GM21447 (cell line): ENCODE measurements at regions not wholly inside any gene's neighbourhood (a gene's known extent, or its start where the extent isn't known, plus 50 kb on each side); places are given as distances from the start of the nearest gene placed in this dataset.
"Not testable (repeated sequence)": the region's sequence is repeated elsewhere in the genome, so short reads cannot be mapped to it uniquely, and the experiment has no call there.

Experiments
- ATAC-seq: cut with Tn5 transposase; IDR thresholded peaks from one replicate; pipeline ENCODE4 v1.9.1; 2021; ENCODE audit not compliant: unreplicated experiment

DNA sequence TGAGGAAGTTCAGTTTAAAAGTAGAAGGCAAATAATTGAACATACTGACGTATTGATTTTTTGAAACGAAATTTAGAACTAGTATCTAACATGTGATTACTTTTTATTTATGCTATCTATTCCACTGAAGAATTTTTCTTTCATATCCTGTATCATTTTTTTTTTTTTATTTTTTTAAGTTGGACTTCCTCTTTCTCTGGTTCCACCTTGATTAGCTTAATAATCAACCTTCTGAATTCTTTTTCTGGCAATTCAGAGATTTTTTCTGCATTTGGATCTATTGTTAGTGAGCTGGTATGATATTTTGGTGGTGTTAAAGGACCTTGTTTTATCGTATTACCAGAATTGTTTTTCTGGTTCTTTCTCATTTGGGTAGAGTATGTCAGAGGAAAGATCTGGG is 411.2 kb downstream of the SOX11 start:
- ATAC-seq: no peak

DNA sequence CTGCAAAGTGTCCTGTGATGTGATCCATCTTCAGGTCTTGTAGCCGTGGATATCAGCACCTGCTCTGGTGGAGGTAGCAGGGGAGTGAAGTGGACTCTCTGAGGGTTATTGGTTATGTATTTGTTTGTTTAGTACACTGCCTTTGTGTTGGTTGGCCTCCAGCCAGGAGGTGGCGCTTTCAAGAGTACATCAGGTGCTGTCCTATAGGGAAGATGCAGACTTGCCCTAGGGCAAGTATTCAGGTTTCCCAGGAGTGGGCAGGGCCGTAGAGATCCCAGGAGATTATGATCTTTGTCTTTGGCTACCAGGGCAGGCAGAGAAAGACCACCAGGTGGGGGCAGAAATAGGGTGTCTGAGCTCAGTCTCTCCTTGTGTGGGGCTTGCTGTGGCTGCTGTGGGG is 411.8 kb downstream of the SOX11 start:
- no peak for ATAC-seq

DNA sequence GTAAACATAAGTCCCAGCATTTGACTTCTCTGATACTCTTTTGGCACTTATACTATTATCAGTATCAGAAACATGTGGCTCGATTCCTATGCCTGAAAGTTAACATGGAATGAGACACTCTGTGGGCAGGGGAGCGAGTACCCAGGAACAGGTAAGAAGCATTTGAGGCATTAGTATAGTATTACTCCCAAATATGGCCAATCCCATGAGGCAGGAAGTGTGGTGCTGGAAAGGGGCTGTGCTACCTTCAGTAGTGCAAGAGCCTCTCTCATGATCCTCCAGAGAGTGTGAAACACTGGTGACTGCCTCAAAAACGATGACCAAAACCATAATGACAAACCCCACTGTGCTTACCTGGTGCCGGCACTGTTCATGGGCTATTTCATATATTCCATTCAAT is 415.1 kb downstream of the SOX11 start:
- ATAC-seq: no peak

DNA sequence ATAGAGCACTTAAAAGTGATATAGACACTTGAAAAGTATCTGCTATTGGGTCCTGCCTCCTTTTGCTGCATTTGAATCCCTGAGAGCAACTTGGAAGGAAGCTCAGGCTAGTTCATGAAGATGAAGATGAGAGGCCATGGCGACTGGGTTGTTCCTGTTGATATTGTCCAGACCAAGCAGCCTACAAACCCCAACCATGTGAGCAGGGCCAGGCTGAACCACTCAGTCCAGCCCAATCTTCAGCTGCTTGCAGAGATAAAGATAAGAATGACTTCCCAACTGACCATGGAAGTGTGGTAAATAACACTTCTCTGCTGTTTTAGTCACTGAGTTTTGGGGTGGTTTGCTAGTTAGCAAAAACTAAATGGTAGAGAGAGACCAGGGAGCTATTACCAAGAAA is 417.6 kb downstream of the SOX11 start:
- ATAC-seq: no peak

DNA sequence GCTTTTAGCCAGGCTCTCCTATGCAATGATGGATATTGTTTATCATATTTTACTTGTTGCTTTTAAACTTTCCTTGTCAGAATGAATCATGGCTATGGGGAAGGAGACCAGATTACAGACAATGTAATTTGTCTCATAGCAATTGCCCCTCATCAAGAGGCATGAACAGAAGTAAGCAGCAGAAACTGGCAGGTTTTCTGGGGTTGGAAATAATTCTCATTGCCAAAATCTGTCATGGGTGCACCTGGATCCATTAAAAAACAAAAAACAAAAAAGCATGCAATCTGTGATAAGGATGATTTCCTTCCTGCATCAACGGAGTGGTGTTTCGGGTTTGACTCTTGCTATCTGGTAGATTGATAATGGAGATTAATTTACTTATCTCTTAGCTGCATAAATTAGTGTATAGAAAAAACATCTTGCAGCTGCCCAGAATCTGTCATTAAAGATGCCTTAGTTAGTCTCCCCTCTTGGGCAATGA is 419.6 kb downstream of the SOX11 start:
- no peak for ATAC-seq

DNA sequence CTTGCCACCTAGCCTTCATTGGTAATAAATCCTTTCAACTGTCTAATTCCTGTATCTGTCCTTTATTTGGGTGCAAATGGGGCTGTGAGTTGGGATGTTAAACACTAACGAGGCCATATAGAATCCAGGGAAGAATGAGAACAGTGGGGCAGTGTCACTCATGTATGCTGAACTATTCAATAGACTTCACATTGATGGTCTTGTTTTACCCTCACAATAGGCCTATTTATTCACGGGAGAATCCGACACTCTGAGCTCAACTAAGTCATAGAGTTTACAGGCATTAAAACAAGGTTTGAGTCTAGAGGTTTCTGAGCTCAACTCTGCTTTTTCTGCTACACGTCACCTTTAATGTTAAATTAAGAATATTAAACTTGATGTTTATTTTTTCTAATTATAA is 421.6 kb downstream of the SOX11 start:
- no peak for ATAC-seq

DNA sequence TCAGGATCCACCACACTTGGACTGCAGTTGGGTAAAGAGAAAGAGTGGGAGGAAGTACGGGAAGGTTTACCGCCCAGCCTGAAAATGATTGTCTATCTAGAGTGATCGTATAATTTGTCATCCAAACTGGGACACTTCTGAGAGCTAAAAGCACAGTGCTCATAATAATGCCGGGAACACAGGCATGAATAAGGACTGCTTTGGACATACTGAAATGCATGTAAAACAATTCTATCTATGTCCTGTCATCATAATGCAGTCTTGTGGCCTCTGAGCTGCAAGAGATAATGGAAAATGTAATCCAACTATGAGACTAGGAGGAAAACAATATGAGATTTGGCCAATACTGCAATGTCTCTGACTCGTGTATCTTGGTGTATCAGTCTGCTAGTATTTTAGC is 435.5 kb downstream of the SOX11 start:
- no peak for ATAC-seq

DNA sequence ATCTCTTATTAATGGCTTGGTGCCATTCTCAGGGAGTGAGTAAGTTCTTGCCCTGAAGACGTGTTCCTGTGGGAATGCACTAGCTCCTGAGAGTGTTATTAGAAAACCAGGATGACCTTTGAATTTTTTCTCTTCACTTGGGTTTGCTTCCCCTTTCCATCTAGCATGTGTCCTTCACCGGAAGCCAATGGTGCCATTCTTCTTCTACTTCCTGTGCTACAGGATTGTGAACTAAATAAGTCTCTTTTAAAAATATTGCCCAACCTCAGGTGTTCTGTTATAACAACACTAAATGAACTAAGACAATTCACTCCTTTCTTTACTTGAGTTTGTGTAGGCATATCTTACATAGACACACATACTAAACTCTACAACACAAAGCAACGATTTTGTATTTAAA is 447.0 kb downstream of the SOX11 start:
- no peak for ATAC-seq

DNA sequence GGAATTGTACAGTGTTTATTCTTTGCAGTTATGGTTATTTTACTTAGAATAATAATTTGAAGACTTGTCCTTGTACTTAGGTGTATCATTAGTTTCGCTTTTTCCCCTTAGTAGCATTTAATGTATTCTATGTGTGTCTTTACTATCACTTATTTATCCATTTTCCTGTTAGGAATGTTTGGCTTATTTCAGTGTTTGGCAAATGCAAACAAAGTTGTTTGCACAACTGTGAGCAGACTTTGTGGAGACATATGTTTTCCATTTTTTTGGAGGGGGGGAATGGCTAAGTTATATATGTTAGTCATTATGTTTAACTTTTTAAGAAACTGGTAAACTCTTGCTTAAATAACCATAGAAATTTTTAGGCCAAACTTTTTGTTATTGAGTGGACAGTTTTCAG is 447.7 kb downstream of the SOX11 start:
- no peak for ATAC-seq

DNA sequence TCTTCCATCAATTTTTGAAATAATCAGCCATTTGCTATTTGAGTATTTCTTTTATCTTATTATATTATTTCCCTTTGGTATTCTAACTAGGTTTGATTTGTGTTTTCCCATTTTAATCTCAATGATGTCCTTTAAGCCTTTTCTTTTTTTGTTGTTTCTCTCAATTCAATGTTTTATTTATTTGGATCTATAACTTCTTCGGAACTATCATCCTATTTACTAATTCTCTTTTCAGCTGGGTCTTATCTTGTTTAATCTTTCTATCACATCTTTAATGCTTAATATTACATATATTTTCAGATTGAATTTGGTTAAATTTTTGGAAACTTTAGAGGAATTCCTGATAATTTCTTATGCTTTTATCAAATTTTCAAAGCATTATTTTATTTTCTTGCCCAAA is 448.3 kb downstream of the SOX11 start:
- no peak for ATAC-seq

DNA sequence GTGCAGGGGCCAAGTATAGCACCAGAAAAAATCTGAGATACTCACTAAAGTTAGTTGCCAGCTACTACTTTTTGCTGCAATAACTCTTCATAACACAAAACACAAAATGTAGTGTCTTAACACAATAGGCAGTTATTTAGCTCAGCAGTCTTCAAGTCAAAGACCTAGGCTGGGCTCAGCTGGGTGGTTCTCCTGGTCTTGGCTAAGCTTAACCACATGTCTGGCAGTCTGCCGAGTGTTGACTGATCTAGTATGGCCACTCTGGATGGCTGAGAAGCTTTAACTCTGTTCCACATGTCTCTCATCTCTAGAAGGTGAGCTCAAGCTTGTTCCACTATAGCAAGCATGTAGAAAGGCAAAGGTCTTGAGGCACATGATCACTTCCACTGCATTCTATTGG is 451.6 kb downstream of the SOX11 start:
- no peak for ATAC-seq

DNA sequence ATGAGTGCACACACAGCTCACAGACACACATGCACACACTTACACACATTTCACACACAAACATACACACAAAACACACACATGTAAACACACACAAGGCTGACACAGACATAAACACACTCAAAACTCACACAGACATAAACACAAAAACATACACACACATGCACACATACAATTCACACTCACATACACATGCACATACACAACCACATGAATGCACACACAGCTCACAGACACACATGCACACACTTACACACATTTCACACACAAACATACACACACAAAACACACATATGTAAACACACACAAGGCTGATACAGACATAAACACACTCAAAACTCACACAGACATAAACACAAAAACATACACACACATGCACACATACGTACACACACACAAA is 455.0 kb downstream of the SOX11 start:
- ATAC-seq: not testable (repeated sequence)

DNA sequence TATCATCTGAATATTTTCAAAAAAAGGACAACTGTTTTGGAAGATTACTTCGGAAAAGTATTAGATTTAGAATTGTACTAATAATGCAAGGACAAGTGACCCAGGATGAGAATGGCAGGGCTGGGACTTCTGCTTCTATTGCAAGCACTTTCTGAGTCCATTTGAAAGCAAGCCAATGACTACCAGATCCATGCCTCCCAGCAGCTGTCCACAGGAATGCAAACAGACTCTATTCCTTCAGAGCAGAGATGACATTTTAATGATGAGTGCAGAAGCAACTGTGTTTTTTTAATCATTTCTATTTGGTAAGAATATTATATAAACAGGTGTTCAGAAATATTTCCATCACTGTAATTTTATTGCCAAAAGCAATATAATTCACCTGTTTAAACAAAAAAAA is 456.7 kb downstream of the SOX11 start:
- ATAC-seq: no peak

DNA sequence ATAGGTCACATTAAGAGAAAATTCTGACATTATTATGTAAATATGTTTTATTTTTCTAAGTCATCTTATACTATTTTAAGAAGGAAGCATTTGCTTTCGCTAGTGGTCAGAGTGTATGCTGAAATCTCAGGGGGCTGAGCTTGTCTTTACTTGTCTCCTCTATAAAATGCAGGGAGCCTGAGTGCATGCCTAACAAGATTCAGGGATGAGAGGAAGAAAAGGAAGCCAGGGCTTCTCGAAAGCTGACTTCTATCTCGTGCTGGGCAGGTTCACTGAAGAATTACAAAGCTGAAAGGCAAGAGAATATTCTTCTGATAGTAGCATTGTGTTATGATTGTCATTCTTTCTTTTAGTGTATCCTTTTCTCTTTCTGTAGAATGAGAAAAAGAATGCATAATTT is 467.4 kb downstream of the SOX11 start:
- ATAC-seq: no peak

DNA sequence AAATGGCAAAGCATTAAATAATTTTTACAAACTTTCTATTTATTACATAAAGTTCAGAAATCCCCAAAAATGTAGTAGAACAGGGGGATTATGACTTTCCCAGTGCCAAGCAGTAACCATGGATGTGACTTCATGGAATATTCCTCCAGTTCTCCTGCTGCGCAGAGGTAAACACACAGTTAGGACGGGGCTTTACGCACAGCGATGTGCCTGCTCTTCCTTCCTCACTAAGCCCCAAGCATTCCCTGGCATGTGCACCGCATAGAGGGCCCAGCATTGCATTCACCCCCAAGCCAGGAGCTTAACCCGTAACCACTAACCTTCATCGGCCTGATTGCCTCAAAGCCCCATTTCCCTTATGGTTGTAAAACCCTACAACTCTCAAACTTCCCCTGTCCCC is 471.7 kb downstream of the SOX11 start:
- no peak for ATAC-seq

DNA sequence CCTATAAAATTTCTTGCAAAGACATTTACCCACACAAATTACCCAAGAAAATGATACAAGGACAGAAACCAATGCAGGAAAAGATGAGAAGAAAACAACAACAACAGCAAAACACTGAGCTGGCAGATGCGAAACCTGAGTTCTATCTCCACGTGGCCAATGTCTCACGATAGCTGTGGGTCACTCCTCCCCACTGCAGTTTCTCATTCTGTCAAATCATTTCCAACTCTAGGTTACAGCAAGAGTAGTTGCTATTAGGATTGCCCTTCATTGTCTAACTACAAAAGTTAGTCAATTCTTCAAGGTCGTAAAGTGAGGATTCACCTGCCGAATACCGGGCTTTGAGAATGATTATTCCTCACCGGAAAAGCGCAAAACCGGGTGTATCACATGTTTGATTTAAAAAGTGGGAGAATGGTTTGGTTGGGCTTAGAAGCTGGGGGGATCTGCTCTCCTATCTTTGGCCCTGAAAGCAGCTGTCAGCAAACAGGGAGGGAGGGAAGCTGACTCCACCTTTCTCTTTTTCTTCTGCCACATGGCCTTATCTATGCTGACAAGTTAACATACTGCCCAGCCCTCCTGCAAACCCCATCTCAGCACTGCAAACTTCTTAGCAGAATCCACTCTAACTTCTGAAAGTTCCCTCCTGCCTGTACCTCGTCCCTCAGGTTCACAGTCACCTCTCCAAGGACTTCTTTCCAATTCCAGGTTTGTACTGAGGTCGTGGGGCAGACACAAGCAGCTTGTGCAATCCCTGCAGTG is 473.0 kb downstream of the SOX11 start:
- no peak for ATAC-seq

DNA sequence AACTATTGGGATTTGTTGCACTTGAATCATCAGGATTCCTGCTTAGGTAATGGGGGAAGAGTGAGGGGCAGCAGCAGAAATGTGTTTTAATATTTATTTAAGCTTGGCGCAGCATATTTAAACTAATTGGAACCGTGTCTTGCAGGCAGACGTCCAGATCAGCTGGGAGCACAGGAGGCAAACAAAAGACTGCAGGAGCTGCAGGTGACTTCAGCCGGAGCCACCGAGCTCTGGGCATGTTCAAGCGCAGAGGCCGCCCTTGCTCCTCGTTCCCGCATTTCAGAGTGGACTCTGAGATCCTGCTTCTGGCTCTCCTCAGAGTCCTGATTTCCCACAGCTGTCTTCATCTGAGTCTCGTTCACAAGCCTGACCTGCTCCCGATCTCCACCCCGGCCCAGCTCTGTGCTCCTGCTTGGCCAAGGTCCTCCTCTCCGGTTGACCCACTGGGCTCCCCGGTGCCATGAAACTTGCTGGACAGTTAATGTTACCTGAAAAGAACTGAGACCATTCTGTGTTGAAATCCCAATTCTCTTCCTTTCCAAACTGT is 475.5 kb downstream of the SOX11 start:
- no peak for ATAC-seq

DNA sequence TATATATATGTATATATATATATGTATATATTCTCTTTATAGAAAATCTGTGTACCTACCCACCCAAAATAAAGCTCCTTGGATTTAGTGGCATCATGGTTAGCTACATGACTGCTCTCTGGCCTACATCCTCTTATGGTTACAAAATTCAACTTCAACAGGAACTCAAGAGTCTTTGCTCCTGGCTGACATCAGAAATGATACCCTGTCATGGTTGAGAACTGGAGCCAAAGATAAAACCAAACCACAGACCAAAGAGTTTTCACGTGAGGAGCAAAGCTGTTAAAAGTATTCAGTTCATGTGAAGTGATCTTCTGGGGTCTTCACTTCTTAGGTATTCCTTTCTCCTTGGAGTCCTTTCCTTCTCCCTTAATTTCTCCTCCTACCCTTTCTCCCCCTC is 476.3 kb downstream of the SOX11 start:
- ATAC-seq: no peak

DNA sequence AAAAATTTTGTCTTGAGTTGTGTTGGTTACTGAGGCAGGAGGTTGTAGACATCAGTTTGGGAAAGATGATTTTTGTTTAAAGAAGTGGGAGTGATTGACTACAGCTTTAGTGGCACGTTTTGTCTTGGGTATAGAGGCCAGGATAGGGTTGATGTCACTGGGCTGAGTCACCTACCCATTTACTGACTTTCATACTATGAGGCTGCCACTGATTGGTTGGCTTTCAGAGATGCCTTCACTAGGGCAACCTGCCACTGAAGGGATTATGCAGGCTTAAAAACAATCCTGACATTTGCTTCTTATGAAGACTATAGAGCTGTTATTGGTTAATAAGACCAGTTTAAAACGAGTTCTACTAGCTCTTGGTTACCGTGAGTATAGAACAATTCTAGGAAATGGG is 479.1 kb downstream of the SOX11 start:
- ATAC-seq: no peak

DNA sequence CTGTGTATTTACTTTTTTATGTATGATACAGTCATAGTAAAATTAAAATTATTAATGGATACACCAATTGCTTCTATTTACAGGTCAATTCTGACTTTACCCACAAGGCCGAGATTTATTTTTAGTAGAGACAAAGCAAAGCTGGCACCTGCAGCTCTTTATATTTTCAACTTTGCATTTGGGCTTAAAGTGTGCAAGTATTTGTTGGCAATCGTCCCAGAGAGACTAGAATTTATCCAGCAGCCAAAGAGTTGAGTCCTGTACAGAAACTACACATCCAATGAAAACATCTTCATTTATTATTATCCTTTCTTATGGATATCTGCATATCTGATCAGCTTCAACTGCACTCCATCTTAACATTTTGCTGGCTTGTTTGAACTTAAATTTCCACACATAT is 485.6 kb downstream of the SOX11 start:
- no peak for ATAC-seq

DNA sequence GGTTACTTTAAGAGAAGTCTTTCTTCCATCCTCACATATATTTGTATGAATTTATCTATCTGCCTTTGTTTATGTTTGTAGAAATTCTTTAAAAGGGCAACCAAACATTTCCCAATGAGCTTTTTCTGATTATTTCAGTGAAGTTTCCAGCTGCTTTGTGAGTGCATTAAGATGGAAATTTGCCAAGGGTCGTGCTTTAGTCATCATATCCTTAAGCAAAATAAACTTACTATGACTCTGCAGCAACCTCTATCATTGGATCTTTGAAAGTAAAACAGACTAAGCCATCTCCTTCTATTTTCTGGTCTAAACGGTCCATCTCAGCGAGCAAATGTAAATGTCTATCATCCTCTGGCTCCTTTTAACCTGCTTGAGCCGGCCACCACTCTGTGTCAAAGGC is 489.3 kb downstream of the SOX11 start:
- no peak for ATAC-seq

DNA sequence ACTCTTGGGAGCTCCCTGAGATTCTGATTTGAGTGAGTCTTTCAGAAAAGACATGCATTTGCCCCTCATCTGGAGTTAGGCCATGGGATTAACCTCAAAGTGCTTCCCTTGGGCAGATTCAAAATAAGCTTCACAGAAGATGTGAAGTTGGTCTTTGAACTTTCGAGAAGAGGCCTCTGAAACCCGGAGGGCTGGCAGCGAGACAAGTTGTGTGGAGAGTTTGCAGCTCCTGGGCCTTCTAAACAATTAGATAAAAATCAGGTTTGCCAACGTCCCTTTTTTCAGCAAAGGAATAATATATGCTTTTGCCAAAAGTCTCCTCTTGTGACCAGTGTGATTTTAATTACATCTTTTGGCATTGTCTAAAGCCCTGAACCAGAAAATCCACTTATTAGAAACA is 489.7 kb downstream of the SOX11 start:
- ATAC-seq: no peak

DNA sequence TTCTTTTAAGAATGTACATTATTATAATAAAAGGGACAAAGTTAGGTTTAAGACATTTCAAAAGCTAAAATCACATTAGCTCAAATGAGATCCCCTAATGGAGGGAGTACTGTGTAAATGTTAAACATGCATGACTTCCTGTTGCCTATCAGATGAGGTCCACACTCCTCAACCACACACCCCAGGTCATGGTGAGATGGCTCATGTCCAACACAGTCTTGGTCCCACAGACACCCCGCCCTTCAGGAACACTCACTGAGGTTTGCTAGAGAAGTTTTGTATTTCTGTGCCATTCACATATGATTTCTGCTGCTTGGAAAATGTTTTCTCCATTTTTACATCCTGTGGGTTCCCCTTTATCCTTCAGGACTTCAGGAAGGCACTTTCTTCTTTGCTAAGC is 491.0 kb downstream of the SOX11 start:
- ATAC-seq: no peak
